Right lobe of liver (tissue), 6 donors: ENCODE measurements at regions not wholly inside any gene's neighbourhood (a gene's known extent, or its start where the extent isn't known, plus 50 kb on each side); places are given as distances from the start of the nearest gene placed in this dataset.
"Not testable (repeated sequence)": the region's sequence is repeated elsewhere in the genome, so short reads cannot be mapped to it uniquely, and the experiment has no call there.

Experiments
- ATAC-seq, 4 donors: fragments of 200-7000 bp; cut with Tn5 transposase; one replicate each; pipeline ENCODE4 v1.9.1; 2020; ENCODE audit warnings: mild to moderate bottlenecking in 4 of 4, moderate library complexity in 4 of 4
- DNase-seq, 3 donors: peaks; one replicate each; pipeline ENCODE4 v3.0.0-alpha.2; 2020
- H3K27ac ChIP-seq, 3 donors: fragments of 200-600 bp; one replicate each; pipeline ENCODE4 v1.8.0; 2022
- H3K27me3 ChIP-seq, 2 donors: fragments of 200-600 bp; one replicate each; pipeline ENCODE4 v1.8.0; 2022
- H3K36me3 ChIP-seq, 4 donors: fragments of 200-600 bp; sonication (generic) in 1 of 4; one replicate each; pipeline versions ENCODE4 v1.5.1 to v1.8.0; 2017 to 2022; ENCODE audit warnings: control low read depth in 1 of 4
- H3K4me1 ChIP-seq, 4 donors: fragments of 200-600 bp; sonication (generic) in 1 of 4; one replicate each; pipeline versions ENCODE4 v1.5.1 to v1.8.0; 2017 to 2022; ENCODE audit warnings: control low read depth in 1 of 4
- H3K4me3 ChIP-seq, 3 donors: fragments of 200-600 bp; one replicate each; pipeline ENCODE4 v1.8.0; 2022
- H3K9me3 ChIP-seq, 4 donors: fragments of 200-600 bp; sonication (generic) in 1 of 4; one replicate each; pipeline versions ENCODE4 v1.5.1 to v1.8.0; 2017 to 2022; ENCODE audit warnings: control low read depth in 1 of 4
- WGBS: methylation state at CpG from one replicate; pipeline ENCODE4 v1.1.6; 2018; ENCODE audit warnings: low coverage, low lambda C conversion rate; ENCODE audit not compliant: insufficient coverage; ENCODE audit errors: missing lambda C conversion rate; 5-methylcytosine and 5-hydroxymethylcytosine counted together
- intact Hi-C, 2 donors: fragments of 100-400 bp; cut with DNase I; formaldehyde crosslinking; loops; one replicate each; pipeline versions ENCODE4 v1.11.2 to v1.14.1; 2022
- donor health status: DM: no; HTN: yes; CAD: no.
- donor health status: DM: no; HTN: no; CAD: no.
- donor health status: DM: no; HTN: no; CAD: no.
- donor health status: DM: no; HTN: yes; CAD: no.
- donor health status: DM: no; HTN: yes; CAD: no.

DNA sequence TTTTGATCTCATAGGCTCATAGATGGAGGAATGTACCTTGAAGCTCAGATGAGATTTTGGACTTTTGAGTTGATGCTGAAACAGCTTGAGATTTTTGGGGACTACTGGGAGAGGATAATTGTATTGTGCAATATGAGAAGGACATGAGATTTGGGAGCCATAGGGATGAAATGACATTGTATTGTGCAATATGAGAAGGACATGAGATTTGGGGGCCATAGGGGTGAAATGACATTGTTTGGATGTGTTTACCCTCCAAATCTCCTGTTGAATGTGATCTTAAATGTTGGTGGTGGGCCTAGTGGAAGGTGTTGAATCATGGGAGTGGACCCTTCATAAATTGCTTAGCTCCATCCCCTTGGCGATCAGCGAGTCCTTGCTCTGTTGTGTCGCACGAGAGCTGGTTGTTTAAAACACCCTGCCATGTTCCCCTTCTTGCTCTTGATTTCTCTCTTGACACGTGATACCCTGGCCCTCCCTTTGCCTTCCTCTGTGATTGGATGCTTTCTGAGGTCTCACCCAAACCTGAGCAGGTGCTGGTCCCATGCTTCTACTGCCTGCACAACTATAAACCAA is 110.9 kb upstream of the TPTE start:
- H3K4me1 ChIP-seq, intact Hi-C loops, H3K36me3 ChIP-seq, H3K27ac ChIP-seq, H3K4me3 ChIP-seq, ATAC-seq, DNase-seq, H3K27me3 ChIP-seq, H3K9me3 ChIP-seq: not testable (repeated sequence)
- 42% methylated on average over 5 of the region's 5 CpGs for WGBS

GRCh38 chr21:10411776-10412526 is 109.4 kb upstream of the TPTE start:
- intact Hi-C loops, DNase-seq, H3K4me3 ChIP-seq, H3K27me3 ChIP-seq, H3K36me3 ChIP-seq, ATAC-seq, H3K27ac ChIP-seq, H3K4me1 ChIP-seq, H3K9me3 ChIP-seq: not testable (repeated sequence)
- WGBS, result 53% methylated on average over 17 of the region's 17 CpGs

- DNase-seq, H3K4me3 ChIP-seq, H3K4me1 ChIP-seq, H3K9me3 ChIP-seq, H3K36me3 ChIP-seq, H3K27me3 ChIP-seq, intact Hi-C loops, ATAC-seq, H3K27ac ChIP-seq: not testable (repeated sequence)
- 77% methylated on average over 8 of the region's 8 CpGs for WGBS
Observed at GRCh38 chr21:10412928-10413246, 108.5 kb upstream of the TPTE start.

DNA sequence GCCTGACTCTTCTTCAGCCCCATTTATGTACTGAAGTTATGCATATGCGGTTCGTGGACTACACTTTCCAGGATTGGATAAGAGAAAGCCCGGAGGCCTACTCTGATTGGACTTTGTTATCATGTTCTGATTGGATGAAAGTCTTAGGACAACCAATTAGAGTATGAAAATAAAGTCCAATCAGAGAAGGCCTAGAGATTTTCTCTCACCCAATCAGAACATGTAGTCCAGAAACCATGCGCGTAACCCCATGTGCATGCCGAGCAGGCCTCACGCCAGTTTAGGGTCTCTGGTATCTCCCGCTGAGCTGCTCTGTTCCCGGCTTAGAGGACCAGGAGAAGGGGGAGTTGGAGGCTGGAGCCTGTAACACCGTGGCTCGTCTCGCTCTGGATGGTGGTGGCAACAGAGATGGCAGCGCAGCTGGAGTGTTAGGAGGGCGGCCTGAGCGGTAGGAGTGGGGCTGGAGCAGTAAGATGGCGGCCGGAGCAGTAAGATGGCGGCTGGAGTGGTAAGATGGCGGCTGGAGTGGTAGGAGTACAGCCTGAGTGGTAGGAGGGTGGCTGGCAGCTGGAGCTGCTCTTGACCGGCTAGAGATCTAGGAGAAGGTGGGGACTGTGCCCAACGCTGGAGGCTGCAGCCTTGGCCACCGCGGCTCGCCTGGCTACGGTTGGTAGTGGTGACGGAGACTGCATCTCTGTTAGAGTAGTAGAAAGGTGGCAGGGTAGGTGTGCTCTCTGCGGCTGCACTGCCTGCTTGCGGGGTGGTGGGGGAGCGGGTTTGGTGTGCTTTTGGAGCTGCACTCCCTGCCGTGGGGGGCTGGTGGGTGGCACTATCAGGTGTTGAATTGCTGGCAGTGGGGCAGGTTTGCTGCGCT is 107.9 kb upstream of the TPTE start:
- H3K9me3 ChIP-seq, intact Hi-C loops, H3K27ac ChIP-seq, H3K36me3 ChIP-seq, H3K4me3 ChIP-seq, H3K4me1 ChIP-seq, DNase-seq, ATAC-seq, H3K27me3 ChIP-seq: not testable (repeated sequence)
- 69% methylated on average over 27 of the region's 31 CpGs for WGBS

- H3K27ac ChIP-seq, H3K4me1 ChIP-seq, DNase-seq, H3K36me3 ChIP-seq, H3K9me3 ChIP-seq, H3K4me3 ChIP-seq, H3K27me3 ChIP-seq, intact Hi-C loops, ATAC-seq: not testable (repeated sequence)
- 56% methylated on average over 12 of the region's 14 CpGs for WGBS
Observed at GRCh38 chr21:10414121-10414924, 107.1 kb upstream of the TPTE start.

DNA sequence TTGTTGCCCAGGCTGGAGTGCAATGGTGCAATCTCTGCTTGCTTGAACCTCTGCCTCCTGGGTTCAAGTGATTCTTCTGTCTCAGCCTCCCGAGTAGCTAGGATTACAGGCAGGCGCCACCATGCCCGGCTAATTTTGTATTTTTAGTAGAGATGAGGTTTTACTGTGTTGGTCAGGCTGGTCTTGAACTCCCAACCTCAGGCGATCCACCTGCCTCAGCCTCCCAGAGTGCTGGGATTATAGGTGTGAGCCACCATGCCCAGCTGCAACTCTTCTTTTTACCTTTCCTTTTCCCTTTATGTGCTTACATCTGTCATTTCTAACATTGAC is 106.5 kb upstream of the TPTE start:
- H3K4me3 ChIP-seq, H3K9me3 ChIP-seq, intact Hi-C loops, H3K36me3 ChIP-seq, H3K4me1 ChIP-seq, ATAC-seq, H3K27ac ChIP-seq, H3K27me3 ChIP-seq, DNase-seq: not testable (repeated sequence)
- 76% methylated on average over 4 of the region's 4 CpGs for WGBS

DNA sequence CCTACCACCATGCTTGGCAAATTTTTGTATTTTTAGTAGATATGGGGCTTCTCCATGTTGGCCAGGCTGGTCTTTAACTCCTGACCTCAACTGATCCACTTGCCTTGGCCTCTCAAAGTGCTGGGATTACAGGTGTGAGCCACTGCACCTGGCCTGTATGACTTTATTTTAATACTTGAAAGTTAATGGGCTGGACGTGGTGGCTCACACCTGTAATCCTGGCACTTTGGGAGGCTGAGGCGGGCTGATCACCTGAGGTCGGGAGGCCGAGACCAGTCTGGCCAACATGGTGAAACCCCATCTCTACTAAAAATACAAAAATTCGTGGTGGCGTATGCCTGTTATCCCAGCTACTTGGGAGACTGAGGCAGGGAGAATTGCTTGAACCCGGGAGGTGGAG is 105.9 kb upstream of the TPTE start:
- intact Hi-C loops, H3K27ac ChIP-seq, H3K27me3 ChIP-seq, H3K4me1 ChIP-seq, DNase-seq, H3K36me3 ChIP-seq, ATAC-seq, H3K4me3 ChIP-seq, H3K9me3 ChIP-seq: not testable (repeated sequence)
- 43% methylated on average over 7 of the region's 7 CpGs for WGBS

GRCh38 chr21:10415859-10416258 is 105.5 kb upstream of the TPTE start:
- peak; percentile 9 to 40 (median 20) for ATAC-seq
- H3K36me3 ChIP-seq, intact Hi-C loops, H3K4me1 ChIP-seq, H3K27me3 ChIP-seq, H3K9me3 ChIP-seq, H3K27ac ChIP-seq, H3K4me3 ChIP-seq: not testable (repeated sequence)
- peak in 1 of 3 donors; percentile 66 for DNase-seq
- WGBS, result 36% methylated on average over 6 of the region's 6 CpGs

DNA sequence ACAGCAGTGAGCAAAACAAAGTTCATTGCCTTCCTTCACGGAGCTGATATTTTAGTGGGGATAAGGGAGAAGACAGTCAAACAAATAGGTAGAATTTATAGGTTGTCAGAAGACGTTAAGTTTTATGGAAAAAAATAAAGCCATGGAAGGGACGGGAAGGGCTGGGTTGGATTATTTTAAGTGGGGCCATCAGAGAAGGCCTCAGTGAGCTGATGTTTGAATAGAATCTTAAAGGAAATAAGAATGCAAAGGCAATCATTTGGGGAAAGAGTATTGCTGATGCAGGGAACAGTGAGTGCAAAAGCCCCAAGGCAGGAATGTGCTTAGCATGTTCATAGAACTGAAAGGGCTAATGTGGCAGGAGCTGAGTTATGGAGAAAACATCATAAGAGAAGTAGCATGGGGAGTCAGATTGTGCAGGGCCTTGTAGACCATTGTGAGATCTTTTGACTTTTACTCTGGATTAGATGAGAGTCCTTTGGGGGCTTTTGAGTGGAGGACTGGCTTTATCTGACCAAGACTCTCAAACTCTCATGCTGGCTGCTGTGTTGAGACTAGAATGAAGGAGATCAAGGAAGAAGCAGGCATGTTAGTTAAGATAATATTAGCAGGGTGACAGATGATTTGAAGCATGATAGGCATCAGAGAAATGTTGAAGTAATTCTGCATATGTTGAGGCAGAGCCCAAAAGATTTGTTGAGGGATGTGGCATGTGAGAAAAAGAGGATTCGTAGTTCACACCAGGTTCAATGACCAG is 104.5 kb upstream of the TPTE start:
- not testable (repeated sequence) for H3K27me3 ChIP-seq
- WGBS, result 20% methylated on average over 4 of the region's 4 CpGs

GRCh38 chr21:10417551-10418002 is 103.8 kb upstream of the TPTE start:
- peak in 1 of 3 donors; percentile 60 for DNase-seq
- intact Hi-C loops, H3K4me1 ChIP-seq, H3K27me3 ChIP-seq, H3K9me3 ChIP-seq, H3K36me3 ChIP-seq, H3K4me3 ChIP-seq, H3K27ac ChIP-seq: not testable (repeated sequence)
- 45% methylated on average over 12 of the region's 12 CpGs for WGBS
- peak in 3 of 4 donors; percentile 5 to 24 (median 21) for ATAC-seq

More for the DNA sequence above, 104.5 kb upstream of the TPTE start:
- H3K36me3 ChIP-seq, H3K9me3 ChIP-seq, H3K4me3 ChIP-seq, intact Hi-C loops, H3K4me1 ChIP-seq, DNase-seq, H3K27ac ChIP-seq: not testable (repeated sequence)
- ATAC-seq, result peak; percentile 7 to 31 (median 16)
